HCT116 (cell line): ENCODE measurements at regions not wholly inside any gene's neighbourhood (a gene's known extent, or its start where the extent isn't known, plus 50 kb on each side); places are given as distances from the start of the nearest gene placed in this dataset.
"Not testable (repeated sequence)": the region's sequence is repeated elsewhere in the genome, so short reads cannot be mapped to it uniquely, and the experiment has no call there.

Experiments
- CEBPB ChIP-seq: IDR thresholded peaks from 2 replicates; pipeline ENCODE4 v1.6.1; 2012; ENCODE audit warnings: low read depth
- EGR1 ChIP-seq: IDR thresholded peaks from 2 replicates; pipeline ENCODE4 v1.6.1; 2012; ENCODE audit warnings: low read depth
- POLR2A ChIP-seq: IDR thresholded peaks from 2 replicates; pipeline ENCODE4 v1.7.0; 2011; ENCODE audit warnings: borderline replicate concordance; ENCODE audit not compliant: insufficient read depth, insufficient read length; ENCODE audit errors: extremely low read depth
- RAD21 ChIP-seq: IDR thresholded peaks from 2 replicates; pipeline ENCODE4 v1.6.1; 2012; ENCODE audit warnings: low read depth, mild to moderate bottlenecking
- SP1 ChIP-seq: IDR thresholded peaks from 2 replicates; pipeline ENCODE4 v1.6.1; 2012; ENCODE audit warnings: low read depth
- TF ChIP-seq, protein P1 (sequence below): IDR thresholded peaks from 2 replicates; pipeline ENCODE4 v1.6.1; 2012
- TF ChIP-seq, protein P2 (sequence below), 3 experiments: fragments of 200-600 bp in 1 of 3; sonication (generic) in 1 of 3; IDR thresholded peaks in 2 of 3; conservative IDR thresholded peaks in 1 of 3; 2 replicates each; pipeline ENCODE4 v1.5.1; 2012 to 2017; ENCODE audit warnings: low read depth in 2 of 3, low read length in 2 of 3, antibody characterized with exemption in 1 of 3, borderline replicate concordance in 1 of 3, control low read depth in 1 of 3, mild to moderate bottlenecking in 1 of 3, mixed read lengths in 1 of 3, mixed run types in 1 of 3, moderate library complexity in 1 of 3; ENCODE audit not compliant: insufficient read depth in 1 of 3

DNA sequence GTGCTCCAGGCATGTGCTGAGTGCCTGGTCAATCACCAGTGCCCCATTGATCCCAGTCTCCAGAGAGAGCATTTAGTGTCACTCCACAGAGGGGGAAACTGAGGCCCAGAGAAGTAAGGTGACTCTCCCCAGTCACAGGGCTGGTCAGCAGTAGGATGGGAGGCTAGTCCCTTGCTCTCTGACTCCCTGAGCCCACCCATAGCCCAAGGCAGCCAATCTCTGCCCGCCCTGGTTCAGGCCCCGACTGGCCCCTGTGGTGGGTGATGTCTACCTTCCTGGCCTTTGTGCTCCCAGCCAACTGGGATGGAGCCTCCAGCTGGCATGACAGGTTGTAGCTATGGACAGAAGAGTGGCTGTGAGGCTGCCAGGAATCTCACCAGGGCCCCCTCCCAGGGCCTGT lies 99.1 kb downstream of the LIMS4 start:
- TF ChIP-seq, protein P1, sequence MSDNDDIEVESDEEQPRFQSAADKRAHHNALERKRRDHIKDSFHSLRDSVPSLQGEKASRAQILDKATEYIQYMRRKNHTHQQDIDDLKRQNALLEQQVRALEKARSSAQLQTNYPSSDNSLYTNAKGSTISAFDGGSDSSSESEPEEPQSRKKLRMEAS: not testable (repeated sequence)
- not testable (repeated sequence) for TF ChIP-seq CEBPB, SP1, POLR2A, EGR1, RAD21
- TF ChIP-seq, protein P2, sequence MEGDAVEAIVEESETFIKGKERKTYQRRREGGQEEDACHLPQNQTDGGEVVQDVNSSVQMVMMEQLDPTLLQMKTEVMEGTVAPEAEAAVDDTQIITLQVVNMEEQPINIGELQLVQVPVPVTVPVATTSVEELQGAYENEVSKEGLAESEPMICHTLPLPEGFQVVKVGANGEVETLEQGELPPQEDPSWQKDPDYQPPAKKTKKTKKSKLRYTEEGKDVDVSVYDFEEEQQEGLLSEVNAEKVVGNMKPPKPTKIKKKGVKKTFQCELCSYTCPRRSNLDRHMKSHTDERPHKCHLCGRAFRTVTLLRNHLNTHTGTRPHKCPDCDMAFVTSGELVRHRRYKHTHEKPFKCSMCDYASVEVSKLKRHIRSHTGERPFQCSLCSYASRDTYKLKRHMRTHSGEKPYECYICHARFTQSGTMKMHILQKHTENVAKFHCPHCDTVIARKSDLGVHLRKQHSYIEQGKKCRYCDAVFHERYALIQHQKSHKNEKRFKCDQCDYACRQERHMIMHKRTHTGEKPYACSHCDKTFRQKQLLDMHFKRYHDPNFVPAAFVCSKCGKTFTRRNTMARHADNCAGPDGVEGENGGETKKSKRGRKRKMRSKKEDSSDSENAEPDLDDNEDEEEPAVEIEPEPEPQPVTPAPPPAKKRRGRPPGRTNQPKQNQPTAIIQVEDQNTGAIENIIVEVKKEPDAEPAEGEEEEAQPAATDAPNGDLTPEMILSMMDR (IDR thresholded peaks at IDR 0.05 in 2 of 3, conservative IDR thresholded peaks at IDR 0.05 in 1 of 3; ENCODE audit: borderline replicate concordance in 1 of 3, insufficient read depth in 1 of 3, low read depth in 2 of 3, low read length in 2 of 3): not testable (repeated sequence)
